Endothelial cell of umbilical vein (primary cell): ENCODE measurements at regions not wholly inside any gene's neighbourhood (a gene's known extent, or its start where the extent isn't known, plus 50 kb on each side); places are given as distances from the start of the nearest gene placed in this dataset.

Source experiments
- EZH2 ChIP-seq: IDR thresholded peaks from 2 replicates; pipeline ENCODE4 v1.6.1; 2012; ENCODE audit warnings: borderline replicate concordance, low read depth, mild to moderate bottlenecking, moderate library complexity, low read length, inconsistent platforms; ENCODE audit not compliant: severe bottlenecking
- MYC ChIP-seq: IDR thresholded peaks from one replicate; pipeline ENCODE4 v1.6.1; 2011; ENCODE audit warnings: mild to moderate bottlenecking, low read depth, low read length
- POLR2A ChIP-seq: IDR thresholded peaks from 2 replicates; pipeline ENCODE4 v1.6.1; 2012; ENCODE audit warnings: low read depth, mild to moderate bottlenecking, control low read depth, low read length
- POLR2AphosphoS5 ChIP-seq: IDR thresholded peaks from 2 replicates; pipeline ENCODE4 v1.6.1; 2012; ENCODE audit warnings: low read depth, mild to moderate bottlenecking, control low read depth, low read length, moderate library complexity; ENCODE audit not compliant: insufficient read depth
- TF ChIP-seq, protein P1 (sequence below), 2 donors: IDR thresholded peaks; 1 replicate in 1 of 2; 2 replicates in 1 of 2; pipeline ENCODE4 v1.5.1; 2011; ENCODE audit warnings: low read length in 2 of 2, mild to moderate bottlenecking in 2 of 2, moderate library complexity in 2 of 2, control low read depth in 1 of 2, inconsistent platforms in 1 of 2, low read depth in 1 of 2; ENCODE audit not compliant: insufficient read depth in 1 of 2; ENCODE audit errors: extremely low read depth in 1 of 2
- TF ChIP-seq, protein P2 (sequence below): IDR thresholded peaks from 2 replicates; pipeline ENCODE4 v1.6.1; 2011; ENCODE audit not compliant: insufficient read depth, insufficient read length

DNA sequence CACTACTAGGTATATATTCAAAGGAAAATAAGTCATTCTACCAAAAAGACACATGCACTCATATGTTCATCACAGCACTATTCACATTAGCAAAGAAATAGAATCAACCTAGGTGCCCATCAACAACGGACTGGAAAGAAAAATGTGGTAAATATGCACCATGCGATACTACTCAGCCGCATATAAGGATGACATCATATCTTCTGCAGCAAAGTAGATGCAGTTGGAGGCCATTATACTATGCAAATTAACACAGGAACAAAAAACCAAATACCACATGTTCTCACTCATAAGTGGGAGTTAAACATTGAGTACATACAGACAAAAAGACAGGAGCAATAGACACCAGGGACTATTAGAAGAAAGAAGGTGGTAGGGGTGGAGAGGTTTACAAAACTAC is 412.1 kb upstream of the CWC22 start:
- TF ChIP-seq, protein P1, sequence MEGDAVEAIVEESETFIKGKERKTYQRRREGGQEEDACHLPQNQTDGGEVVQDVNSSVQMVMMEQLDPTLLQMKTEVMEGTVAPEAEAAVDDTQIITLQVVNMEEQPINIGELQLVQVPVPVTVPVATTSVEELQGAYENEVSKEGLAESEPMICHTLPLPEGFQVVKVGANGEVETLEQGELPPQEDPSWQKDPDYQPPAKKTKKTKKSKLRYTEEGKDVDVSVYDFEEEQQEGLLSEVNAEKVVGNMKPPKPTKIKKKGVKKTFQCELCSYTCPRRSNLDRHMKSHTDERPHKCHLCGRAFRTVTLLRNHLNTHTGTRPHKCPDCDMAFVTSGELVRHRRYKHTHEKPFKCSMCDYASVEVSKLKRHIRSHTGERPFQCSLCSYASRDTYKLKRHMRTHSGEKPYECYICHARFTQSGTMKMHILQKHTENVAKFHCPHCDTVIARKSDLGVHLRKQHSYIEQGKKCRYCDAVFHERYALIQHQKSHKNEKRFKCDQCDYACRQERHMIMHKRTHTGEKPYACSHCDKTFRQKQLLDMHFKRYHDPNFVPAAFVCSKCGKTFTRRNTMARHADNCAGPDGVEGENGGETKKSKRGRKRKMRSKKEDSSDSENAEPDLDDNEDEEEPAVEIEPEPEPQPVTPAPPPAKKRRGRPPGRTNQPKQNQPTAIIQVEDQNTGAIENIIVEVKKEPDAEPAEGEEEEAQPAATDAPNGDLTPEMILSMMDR (IDR thresholded peaks at IDR 0.05; ENCODE audit: extremely low read depth in 1 of 2, insufficient read depth in 1 of 2, low read depth in 1 of 2, low read length in 2 of 2): no peak
- TF ChIP-seq EZH2 (no peak), POLR2AphosphoS5 (no peak), POLR2A (no peak), MYC (no peak)
- TF ChIP-seq, protein P2, sequence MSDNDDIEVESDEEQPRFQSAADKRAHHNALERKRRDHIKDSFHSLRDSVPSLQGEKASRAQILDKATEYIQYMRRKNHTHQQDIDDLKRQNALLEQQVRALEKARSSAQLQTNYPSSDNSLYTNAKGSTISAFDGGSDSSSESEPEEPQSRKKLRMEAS: no peak
